Middle frontal gyrus (tissue), 1 donor: ENCODE measurements at regions not wholly inside any gene's neighbourhood (a gene's known extent, or its start where the extent isn't known, plus 50 kb on each side); places are given as distances from the start of the nearest gene placed in this dataset.
"Not testable (repeated sequence)": the region's sequence is repeated elsewhere in the genome, so short reads cannot be mapped to it uniquely, and the experiment has no call there.

Experiments
- DNase-seq: peaks from one replicate; pipeline ENCODE4 v3.0.0-alpha.2; 2015; ENCODE audit warnings: low spot score; ENCODE audit errors: extremely low spot score

DNA sequence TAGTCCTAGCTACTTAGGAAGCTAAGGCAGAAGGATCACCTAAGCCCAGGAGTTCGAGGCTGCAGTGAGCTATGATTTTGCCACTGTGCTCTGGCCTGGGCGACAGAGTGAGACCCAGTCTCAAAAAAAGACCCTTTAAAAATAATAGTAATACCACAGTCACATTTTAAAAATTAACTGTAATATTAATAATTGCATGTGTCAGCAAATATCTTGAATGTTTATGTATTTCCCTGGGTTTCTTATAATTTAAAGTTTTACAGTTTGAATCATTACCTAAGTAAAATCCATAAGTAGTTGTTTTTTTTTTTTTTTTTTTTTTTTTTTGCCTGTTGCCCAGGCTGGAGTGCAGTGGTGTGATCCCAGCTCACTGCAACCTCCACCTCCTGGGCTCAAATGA, 69.2 kb downstream of the LYZL2 start:
- no peak for DNase-seq

DNA sequence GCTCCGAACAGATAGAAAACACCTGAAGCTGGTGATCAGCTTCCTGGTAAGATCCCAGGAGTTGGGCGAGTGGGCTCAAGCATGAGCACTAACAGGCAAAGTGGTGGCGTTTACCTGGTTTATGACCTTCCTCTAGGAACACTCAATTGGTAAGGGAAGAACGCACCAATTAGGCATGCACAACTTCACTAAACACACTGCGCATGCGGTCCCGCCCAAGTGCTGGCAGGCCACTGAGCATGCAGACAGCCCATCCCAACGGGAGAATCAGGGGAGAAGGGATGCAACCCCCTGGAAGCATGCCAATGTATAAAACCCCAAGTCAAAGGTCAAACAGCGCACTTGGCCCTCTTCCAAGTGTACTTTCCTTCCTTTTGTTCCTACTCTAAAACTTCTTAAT, 70.4 kb downstream of the LYZL2 start:
- no peak for DNase-seq

- no peak for DNase-seq
Measured at GRCh38 chr10:30558411-30558810, 71.1 kb downstream of the LYZL2 start.

GRCh38 chr10:30557884-30558283, 71.7 kb downstream of the LYZL2 start:
- DNase-seq: no peak

DNA sequence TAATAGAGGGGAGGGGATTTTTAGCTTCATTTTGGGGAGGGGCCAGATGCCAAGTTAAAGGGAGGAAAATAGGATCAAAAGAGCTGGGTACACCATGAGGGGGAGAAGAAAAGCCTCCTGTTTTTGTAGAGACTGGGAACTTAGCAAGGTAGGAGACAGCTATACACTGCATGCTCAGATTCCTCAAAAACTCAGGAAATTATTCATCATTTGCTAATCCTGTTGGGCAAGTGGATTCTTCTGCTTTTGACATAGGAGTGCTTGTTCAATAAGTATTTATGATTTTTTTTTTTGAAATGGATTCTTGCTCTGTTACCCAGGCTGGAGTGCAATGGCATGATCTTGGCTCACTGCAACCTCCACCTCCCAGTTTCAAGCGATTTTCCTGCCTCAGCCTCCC, 73.4 kb downstream of the LYZL2 start:
- no peak for DNase-seq

GRCh38 chr10:30555465-30555864, 74.1 kb downstream of the LYZL2 start:
- no peak for DNase-seq

GRCh38 chr10:30554440-30554825, 75.1 kb downstream of the LYZL2 start:
- DNase-seq: no peak

GRCh38 chr10:30553626-30554439, 75.7 kb downstream of the LYZL2 start:
- DNase-seq: no peak

- DNase-seq: no peak
Measured at GRCh38 chr10:30553018-30553625, 76.4 kb downstream of the LYZL2 start.

DNA sequence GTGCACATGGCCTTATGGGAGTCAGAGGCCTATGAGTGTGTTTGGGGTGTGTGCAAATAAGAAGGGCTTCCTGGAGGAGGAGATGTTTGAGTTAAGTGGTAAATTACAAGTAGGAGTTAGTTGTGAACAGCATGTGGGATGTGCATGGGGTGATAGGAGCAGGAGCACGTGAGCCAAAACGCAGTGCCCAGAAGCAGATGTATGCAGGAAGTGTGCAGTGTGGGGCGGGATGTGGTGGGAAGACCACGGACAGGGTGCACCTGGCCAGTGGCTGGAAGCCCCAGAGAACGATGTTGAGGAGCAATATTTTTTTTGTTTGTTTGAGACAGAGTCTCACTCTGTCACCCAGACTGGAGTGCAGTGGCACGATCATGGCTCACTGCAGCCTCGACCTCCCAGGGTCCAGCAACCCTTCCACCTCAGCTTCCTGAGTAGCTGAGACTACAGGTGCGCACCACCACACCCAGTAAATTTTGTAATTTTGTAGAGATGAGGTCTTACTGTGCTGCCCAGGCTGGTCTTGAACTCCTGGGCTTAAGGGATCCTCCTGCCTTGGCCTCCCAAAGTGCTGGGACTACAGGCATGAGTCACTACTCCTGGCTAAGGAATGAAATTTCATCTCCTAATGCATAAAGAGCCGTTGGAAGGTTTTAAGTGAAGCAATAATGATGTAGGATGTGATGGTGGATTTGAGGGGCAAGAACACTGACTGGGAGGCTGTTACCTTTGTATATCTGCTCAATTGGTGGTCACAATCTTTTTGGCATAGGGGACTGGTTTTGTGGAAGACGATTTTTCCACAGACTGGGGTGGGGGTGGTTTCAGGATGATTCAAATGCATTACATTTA, 78.4 kb downstream of the LYZL2 start:
- DNase-seq: no peak

DNA sequence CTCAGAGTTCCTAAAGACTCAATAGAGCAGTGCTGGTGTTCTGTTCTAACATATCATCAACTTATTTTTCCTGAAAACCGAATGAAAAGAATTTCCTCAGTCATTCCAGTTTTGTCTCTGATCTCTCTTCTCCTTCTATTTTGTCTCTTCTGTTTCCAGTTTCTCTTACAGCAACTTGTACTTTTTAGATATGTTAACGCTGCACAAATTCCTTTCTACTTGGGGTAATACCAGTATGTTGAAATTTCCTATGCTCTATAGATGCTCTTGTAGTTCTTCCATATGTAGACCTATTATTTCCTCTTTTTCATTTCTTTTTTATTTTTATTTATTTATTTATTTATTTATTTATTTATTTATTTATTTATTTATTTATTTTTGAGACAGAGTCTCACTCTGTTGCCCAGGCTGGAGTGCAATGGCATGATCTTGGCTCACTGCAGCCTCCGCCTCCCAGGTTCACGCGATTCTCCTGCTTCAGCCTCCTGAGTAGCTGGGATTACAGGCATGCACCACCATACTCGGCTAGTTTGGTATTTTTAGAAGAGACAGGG, 80.3 kb downstream of the LYZL2 start:
- DNase-seq: not testable (repeated sequence)

GRCh38 chr10:30546511-30546910, 83.0 kb downstream of the LYZL2 start:
- no peak for DNase-seq

DNA sequence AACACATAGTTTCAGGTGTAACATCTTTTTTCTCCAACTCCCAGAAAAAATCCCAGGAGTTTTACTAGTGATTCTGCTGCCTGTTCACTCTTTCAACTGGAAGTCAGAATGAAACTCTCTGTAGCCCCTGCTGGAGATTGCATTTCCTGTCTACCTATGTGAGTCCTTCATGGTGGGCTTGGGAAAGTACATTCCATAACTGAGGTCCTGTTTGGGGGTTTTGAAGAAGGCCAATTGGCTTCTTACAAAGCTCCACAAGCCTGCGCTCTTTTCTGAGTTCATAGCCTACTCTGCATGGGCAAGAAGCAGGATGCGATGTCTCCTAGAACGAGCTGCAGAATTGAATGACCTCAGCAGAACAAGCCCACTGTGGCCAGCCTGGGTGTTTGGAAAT, 86.7 kb downstream of the LYZL2 start:
- no peak for DNase-seq

DNA sequence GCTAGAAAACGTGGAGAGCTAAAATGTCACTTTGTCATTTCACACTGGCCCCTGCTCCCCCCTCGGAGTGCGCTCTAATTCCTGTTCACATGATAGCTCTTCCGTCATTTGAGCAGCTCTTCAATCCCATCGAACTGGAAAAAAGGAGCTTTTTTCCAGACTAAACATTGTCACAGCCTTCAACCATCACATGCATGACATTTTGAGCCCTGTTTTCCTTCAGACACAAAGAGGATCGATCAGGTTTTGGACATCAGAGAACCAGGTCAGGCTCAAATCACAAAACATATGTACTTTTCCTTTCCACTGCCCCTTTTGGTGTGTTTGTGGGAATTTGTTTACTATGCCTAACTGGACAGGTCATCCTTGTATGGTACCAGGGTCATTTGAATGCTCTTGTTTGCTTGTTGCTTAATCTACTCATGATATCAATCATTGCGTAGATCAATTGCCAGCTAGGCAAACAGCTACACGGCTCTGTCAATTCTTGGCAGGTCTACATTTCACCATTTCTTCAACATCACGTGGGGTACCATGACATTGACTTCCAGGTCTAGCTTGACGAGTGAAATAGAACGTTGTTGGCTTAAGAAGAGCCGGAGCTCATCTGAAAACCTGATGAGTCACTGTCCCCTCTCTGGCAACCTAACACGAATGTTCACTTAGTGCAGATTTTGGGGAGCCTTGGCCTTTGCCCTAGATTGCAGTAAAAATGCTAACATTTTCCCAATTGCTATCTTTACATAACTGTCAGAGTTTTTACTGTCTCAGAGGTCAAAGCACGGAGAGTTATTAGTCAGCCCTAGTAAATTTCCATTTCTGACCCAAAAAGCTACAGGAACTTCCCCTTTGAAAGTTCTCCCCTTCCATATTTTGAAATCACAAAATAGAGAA, 87.3 kb downstream of the LYZL2 start:
- DNase-seq: no peak

DNA sequence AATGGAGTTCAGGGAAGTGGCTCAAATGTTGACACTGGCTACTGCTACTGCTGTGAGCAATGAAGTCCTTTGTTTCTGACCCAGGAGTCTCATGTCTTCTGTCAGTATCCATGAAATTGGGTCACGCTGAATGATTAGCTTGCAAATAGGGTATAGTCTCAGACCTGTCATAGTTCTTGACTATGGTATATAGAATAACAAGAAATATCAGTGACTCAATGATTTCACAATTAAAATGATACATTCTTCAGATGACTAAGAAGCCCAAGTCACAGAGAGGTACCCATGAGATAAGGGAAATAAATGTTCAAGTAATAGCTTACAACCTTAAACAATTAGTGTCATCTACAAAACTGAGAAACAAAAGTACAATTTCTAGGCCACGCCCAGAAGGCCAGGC, 89.3 kb downstream of the LYZL2 start:
- no peak for DNase-seq

DNA sequence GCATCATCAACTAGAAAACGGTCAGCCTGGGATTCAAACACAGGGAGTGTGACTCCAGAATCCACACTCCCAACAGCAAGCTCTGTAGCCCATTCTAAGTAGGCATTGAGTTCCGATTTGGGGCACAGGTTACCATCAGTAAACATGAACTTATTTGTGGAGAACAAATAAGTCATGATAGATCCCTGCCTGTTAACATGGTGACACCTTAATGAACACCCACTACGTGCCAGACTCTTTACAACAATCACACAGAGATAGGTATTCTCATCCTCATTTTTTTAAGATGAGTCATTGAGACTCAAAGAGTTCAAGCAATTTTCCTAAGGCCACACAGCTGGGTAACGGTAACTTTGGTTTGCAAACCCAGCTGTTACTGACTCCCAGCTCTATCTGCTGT, 91.5 kb downstream of the LYZL2 start:
- DNase-seq: no peak

GRCh38 chr10:30537586-30537985, 92.0 kb downstream of the LYZL2 start:
- DNase-seq: no peak

DNA sequence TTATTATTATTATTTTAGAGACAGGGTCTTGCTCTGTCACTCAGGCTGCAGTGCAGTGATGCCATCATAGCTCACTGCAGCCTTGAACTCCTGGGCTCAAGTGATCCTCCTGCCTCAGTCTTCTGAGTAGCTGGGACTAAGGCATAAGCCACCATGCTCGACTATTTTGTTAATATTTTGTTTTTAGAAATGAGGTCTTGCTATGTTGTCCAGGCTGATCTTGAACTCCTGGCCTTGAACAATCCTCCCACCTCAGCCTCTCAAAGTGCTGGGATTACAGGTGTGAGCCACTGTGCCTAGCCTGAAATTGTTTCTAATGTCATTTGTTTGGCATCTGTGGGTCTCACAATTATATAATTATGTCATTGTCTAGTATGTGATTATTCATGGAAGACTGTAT, 92.4 kb downstream of the LYZL2 start:
- not testable (repeated sequence) for DNase-seq

DNA sequence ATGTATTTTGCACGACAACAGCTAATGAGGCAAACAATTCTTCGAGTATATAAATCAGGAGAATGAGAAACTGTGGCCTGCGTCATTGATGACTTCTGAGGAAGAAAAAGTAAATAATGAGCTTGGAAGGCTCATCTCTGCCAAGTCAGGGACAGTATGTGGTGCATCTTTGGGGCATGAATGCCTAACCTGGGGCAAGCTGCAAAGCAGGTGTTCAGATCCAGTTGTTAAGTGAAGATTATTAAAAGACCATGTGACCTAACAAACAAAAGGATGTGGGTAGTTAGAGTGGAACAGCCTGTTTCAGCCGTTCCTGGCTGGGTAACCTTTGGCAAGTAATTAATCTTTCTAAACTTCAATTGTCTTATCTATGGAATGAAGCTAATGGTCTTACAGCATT, 93.0 kb downstream of the LYZL2 start:
- DNase-seq: no peak

DNA sequence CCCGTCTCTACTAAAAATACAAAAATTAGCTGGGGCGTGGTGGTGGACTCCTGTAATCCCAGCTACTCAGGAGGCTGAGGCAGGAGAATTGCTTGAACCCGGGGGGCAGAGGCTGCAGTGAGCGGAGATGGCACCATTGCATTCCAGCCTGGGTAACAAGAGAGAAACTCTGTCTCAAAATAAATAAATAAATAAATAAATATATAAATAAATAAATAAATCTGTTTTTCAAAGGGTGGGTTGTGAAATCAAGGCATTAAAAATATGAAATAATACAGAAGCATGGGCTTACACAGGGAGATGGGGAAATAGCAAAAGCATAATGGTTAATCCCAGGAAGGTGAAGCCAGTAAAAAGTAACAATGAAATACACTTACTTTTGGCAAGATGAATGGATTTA, 93.9 kb downstream of the LYZL2 start:
- no peak for DNase-seq
